ENCODE measurements at regions not wholly inside any gene's neighbourhood (a gene's known extent, or its start where the extent isn't known, plus 50 kb on each side); places are given as distances from the start of the nearest gene placed in this dataset.
"Not testable (repeated sequence)": the region's sequence is repeated elsewhere in the genome, so short reads cannot be mapped to it uniquely, and the experiment has no call there.

DNA sequence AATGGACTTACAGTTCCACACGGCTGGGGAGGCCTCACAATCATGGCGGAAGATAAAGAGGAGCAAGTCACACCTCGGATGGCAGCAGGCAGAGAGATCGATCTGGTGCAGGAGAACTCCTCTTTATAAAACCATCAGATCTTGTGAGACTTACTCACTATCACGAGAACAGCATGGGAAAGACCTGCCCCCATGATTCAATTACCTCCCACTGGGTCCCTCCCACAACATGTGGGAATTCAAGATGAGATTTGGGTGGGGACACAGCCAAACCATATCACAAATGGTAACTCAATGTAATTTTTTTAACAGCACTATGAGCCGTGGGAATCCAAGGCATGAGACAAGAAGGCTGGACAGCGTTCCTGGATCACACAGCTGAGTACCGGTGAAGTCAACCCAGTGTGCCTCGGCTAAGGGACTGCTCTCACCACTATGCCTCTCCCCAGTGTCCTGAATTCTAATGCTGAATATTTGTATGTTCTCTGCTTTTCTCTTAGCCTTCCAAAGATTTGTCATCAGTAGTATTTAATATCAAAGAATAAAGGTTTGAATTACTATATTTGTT, 84.3 kb downstream of the IRS2 start:
- DNase-seq, result not testable (repeated sequence)

- DNase-seq, result no peak
These were observed 86.2 kb downstream of the IRS2 start for GRCh38 chr13:109700176-109700575.

DNA sequence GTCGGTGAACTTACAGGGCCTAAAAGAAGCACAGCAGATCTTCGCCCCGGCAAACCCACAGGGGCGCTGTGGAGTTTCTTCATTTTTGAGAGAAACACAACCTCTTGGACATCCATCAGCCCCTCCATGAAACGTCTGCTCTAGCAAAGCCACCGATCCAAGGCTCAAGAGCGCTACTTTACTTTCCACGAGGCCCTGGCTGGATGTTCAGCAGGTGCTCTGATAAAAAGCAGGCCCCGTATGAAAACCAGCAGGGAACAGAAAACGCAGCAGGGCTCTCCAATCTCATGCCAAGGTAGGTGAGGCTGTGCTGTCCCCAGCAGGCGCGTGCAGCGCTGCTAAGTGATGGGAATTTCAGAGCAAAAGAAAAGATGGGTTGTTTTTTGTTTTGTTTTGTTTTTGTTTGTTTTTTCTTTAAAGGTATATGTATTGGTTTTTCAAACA, 86.7 kb downstream of the IRS2 start:
- no peak for DNase-seq

GRCh38 chr13:109698779-109699178, 87.6 kb downstream of the IRS2 start:
- no peak for DNase-seq

DNA sequence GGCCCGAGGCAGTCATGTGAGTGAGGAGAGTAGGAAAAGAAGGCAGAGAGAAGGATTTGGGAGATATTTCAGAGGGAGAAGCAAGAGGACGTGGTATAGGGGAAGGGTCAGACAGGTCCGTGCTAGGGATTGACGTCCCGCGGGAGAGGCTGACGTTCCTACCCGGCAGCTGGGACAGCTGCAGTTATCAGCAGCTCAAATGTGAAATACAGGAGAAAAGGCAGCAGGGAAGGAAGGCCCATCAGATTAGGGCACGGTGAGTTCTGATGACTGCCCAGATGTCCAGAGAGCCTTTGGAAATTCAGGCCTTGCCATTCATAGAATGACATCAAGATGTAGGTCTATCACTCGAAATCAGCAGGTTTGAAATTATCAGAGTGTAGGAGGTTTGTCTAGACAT, 88.4 kb downstream of the IRS2 start:
- no peak for DNase-seq

DNA sequence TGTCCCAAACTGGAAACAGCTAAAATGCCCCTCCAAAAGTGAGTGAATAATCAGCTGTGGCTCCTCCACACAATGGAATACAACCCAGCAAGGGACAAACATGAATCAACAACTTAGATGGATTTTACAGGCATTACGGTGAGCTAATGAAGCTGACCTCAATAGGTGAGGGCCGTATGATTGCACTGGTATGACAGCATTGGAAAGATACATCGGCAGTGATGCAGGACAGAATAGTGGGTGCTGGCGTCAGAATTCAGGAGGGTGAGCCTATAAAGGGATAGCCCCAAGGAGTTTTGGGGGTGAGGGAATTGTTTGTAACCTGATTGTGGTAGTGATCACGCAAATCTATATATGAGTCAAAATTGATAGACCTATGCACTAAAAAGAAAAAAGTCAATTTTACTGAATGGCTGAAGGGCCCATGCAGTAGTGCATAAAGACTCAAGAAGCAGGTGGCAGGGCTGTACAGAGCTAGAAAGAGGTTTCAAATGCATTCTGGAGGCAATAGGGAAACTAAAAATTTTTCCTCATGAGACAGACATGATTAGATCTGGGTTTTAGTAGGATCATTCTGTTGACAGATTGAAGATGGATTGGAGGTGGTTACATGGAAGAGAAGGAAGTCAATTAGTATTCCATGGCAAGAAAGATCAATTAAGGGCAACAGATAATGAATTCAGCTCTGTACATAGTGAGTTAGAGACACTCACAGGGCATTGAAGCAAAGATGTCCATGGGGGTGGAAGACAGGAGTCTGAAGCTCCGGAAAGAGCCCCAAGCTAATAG, 90.8 kb downstream of the IRS2 start:
- DNase-seq, result no peak

DNA sequence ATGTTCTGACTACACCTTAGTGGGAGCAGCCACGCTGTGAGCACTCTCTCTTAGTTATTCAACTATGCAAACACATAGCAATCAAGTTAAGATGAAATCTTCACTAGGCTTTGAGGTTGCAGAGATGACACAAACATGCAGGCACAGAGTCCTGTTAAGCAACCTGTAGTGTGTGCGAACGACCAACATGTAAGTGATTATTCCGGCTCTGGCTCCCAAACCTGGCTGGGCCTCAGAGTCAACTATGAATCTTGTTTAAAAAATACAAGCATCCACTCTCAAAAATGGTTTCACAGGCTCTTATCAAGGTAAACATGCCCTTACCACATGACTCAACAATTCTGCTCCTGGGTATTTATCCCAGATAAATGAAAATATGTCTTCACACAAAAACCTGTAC, 91.4 kb downstream of the IRS2 start:
- no peak for DNase-seq

- DNase-seq, result no peak
These were observed 93.2 kb downstream of the IRS2 start for GRCh38 chr13:109693213-109693612.

- DNase-seq, result no peak
These were observed 94.7 kb downstream of the IRS2 start for GRCh38 chr13:109691689-109692088.

- DNase-seq, result no peak
These were observed 98.6 kb downstream of the IRS2 start for GRCh38 chr13:109687559-109688448.

- DNase-seq, result no peak
These were observed 101.2 kb downstream of the IRS2 start for GRCh38 chr13:109685203-109685602.

GRCh38 chr13:109684824-109685202, 101.6 kb downstream of the IRS2 start:
- no peak for DNase-seq

DNA sequence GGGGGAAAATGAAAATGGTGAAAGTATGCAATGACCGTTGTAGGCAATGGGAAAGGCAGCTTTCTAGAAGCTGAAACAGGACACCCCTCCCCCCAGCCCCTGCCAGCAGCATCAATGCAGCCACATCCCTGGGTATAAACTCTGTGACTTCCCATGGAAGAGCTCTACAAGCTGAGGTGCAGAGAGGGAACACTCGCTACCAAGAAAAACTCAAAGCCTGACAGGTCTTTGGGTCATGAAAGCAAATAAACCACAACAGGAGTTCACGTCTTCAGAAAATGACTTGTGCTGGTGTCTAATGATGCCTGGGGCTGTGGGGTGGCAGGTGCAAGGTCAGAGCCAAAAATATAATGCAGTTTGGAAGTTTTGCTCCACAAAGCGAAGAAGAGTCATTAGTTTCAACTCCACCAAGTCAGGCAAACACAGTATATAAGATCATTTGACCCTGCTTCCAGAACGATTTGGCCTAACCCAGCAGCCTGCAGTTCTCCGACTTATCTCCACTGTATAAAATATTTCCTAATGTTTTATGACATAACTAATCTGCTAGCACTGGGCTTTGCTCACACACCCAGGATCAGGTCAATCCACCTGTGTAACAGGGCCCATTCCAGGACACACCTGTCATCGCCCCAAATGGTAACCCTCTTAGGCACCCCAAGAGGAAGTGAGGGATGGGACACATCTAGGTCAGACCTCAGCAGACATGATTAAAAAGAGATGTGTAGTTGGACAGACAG, 102.1 kb downstream of the IRS2 start:
- no peak for DNase-seq

DNA sequence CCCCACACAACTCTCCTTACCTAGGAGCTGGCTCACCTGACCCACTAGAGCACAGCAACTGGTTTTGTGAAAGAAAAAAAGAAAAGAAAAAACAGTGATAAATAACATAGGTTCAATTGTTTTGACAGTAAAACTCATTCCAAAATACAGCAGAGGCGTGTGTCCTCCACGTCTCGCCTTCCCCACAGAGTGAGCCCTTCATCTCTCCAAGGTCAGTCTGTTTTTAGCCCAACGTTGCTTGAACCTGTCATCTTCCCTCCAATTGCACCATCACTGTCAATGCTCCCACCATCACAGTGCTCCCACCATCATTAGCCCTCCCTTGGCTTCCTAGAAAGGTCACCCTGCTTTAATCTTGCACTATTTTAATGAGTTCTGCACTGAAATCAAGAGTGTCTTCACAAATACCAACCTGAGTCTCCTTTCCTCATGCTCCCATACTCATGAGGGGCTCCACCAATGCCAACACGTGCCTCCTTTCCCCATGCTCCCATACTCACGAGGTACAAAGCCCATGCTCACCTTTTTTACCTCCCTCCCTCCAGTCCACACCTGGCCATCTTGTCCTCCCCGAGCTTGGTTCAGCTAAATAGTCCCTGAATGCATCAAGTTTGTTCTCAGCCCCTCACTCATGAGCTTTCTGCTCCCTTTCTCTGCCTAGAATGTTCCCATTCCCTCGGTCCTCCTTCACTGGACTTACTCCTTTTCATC, 103.7 kb downstream of the IRS2 start:
- no peak for DNase-seq

- DNase-seq, result no peak
These were observed 105.5 kb downstream of the IRS2 start for GRCh38 chr13:109680930-109681329.

- DNase-seq, result no peak
These were observed 106.1 kb downstream of the IRS2 start for GRCh38 chr13:109680288-109680687.

DNA sequence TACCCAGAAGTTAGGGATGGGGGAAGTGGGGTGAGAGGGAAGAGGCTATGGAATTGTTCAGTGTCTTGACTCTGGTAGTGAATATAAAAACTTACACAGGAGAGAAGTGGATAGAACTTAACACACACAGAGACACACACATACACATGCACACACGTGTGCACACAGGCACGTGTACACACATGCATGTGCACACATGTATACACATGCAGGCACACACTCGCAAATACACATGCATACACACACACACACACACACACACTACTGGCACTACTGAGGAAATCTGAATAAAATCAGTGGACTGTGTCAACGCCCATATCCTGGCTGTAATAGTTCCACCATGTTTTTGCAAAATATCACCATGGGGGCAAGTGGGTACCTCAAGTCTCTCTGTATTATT, 107.9 kb downstream of the IRS2 start:
- DNase-seq, result no peak

DNA sequence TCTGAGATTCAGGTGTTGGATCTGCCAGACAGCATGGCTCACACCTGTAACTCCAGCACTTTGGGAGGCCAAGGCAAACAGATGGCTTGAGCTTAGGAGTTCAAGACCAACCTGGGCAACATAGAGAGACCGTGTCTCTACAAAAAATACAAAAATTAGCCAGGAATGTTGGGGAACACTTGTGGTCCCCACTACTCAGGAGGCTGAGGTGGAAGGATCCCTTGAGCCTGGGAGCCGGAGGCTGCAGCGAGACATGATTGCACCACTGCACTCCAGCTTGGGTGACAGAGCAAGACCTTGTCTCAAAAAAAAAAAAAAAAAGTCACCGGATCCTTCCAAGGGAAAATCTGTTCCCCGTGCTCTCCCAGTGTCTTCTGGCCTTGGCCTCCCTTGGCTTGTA, 109.2 kb downstream of the IRS2 start:
- DNase-seq, result no peak

- DNase-seq, result no peak
These were observed 112.9 kb downstream of the IRS2 start for GRCh38 chr13:109673477-109673876.

DNA sequence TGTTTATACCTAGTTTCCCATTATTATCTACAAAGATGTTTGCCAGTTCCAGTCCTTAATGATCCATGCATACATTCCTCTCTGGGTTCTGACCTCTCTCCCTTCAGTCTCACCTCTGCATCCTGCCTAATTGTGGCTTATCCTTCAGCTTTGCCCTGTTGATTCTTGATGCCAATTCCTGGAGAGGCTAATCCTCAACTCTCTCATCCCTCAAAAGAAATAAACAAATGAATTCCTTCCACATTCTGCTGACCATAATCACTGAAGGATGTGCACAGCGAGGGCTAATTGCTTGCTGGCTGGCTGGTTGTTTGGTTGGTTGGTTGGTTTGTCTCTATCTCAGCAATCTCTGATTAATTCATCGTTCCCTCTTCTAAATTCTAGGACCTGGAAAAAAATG, 113.8 kb downstream of the IRS2 start:
- no peak for DNase-seq

DNA sequence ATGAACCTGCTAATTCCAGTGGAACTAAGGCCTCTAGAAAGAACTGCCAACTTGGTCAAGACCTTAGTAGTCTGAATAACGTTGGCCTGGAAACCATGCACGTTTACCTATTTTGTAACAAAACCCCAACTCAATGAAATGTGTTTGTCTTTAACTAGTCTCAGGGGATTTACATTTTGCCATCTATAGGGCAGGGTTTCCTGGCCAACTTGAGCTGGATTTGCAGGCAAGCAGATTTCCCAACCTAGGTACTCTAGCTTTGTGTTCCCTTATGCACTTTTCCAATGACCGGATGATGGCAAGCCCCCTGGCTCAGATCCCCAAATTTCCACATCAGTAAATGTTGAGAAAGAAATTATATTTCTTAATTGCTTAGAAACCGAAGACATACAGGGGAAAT, 114.5 kb downstream of the IRS2 start:
- DNase-seq, result no peak

- DNase-seq, result no peak
These were observed 115.6 kb downstream of the IRS2 start for GRCh38 chr13:109670776-109671175.
